ENCODE measurements at regions not wholly inside any gene's neighbourhood (a gene's known extent, or its start where the extent isn't known, plus 50 kb on each side); places are given as distances from the start of the nearest gene placed in this dataset.

DNA sequence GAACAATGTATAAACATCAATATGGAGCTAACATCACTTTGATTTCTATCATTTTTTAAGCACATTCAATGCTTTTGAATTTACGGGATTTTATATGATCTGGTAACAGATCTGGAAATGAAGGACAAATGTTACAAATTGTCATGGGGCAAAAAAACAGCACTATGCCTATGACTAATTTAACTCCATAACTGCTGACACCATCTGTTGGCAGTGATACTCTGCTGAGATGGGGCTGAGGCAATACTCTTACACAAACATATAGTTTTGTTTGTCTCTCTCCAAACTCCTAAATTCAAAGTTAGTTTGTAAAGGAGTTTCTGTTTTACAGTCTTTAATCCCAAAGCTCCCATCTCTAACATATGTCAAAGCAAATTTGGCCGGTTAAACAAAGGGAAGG is 132.5 kb upstream of the FER start:
- no peaks in the 10 kb centered on the region for H3K27me3 Mint-ChIP-seq (ENCODE audit: low read depth)
- TF ChIP-seq, protein P1, sequence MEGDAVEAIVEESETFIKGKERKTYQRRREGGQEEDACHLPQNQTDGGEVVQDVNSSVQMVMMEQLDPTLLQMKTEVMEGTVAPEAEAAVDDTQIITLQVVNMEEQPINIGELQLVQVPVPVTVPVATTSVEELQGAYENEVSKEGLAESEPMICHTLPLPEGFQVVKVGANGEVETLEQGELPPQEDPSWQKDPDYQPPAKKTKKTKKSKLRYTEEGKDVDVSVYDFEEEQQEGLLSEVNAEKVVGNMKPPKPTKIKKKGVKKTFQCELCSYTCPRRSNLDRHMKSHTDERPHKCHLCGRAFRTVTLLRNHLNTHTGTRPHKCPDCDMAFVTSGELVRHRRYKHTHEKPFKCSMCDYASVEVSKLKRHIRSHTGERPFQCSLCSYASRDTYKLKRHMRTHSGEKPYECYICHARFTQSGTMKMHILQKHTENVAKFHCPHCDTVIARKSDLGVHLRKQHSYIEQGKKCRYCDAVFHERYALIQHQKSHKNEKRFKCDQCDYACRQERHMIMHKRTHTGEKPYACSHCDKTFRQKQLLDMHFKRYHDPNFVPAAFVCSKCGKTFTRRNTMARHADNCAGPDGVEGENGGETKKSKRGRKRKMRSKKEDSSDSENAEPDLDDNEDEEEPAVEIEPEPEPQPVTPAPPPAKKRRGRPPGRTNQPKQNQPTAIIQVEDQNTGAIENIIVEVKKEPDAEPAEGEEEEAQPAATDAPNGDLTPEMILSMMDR (conservative IDR thresholded peaks at IDR 0.05): no peak
- H3K27ac Mint-ChIP-seq (ENCODE audit: unreplicated experiment): no peak overlapping the region
- no peak for DNase-seq (ENCODE audit: low read depth, low spot score)
- peaks cover 4% of the 10 kb centered on the region for H3K36me3 Mint-ChIP-seq (ENCODE audit: low read depth)
- peaks cover 4% of the 10 kb centered on the region for H3K9me3 Mint-ChIP-seq
- H3K4me1 Mint-ChIP-seq: no peaks in the 10 kb centered on the region
- H3K4me3 Mint-ChIP-seq: no peak overlapping the region

DNA sequence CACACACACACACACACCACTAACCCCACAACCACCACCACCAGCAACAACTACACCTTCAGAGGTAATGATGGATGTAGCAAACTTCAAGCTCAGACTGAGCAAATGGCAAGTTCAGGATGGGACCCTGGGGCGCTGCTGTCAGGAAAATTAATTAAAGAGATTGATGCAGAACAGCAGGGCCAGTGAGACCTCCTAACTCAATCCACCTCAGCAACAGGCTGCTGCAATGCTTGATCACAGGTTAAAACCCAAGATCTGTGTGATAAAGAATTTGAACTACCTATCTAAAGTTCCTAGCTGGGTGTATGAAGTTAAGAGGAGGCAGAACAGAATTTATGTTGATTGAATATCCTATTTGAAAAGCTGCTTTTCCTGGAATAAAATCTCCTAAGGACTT is 140.3 kb upstream of the FER start:
- peaks cover 6% of the 10 kb centered on the region for H3K36me3 Mint-ChIP-seq (ENCODE audit: low read depth)
- peaks cover 12% of the 10 kb centered on the region for H3K9me3 Mint-ChIP-seq
- DNase-seq (ENCODE audit: low read depth, low spot score): no peak
- H3K4me3 Mint-ChIP-seq: no peak overlapping the region
- no peaks in the 10 kb centered on the region for H3K27me3 Mint-ChIP-seq (ENCODE audit: low read depth)
- TF ChIP-seq, protein P1 (conservative IDR thresholded peaks at IDR 0.05): no peak
- no peaks in the 10 kb centered on the region for H3K4me1 Mint-ChIP-seq
- no peak overlapping the region for H3K27ac Mint-ChIP-seq (ENCODE audit: unreplicated experiment)

DNA sequence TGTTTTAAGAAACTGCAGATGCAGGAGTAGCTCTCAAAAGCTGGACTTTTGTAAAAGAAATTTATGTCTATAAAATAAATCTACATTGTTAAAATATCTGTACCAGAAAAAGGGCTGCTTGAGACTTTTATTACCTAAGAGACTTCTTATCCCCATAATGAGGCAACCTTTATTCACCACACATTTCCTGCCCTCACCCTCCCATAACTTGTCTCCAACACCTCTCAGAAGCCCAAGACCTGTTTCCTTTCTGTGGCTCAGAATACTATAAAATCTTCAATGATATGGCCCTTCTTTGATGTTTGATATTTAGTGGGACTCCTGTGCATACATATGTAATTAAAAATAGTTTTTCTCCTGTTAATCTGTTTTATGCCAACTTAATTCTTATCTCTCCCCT is 141.5 kb upstream of the FER start:
- H3K36me3 Mint-ChIP-seq (ENCODE audit: low read depth): peaks cover 6% of the 10 kb centered on the region
- DNase-seq (ENCODE audit: low read depth, low spot score): no peak
- no peaks in the 10 kb centered on the region for H3K4me1 Mint-ChIP-seq
- no peaks in the 10 kb centered on the region for H3K27me3 Mint-ChIP-seq (ENCODE audit: low read depth)
- H3K9me3 Mint-ChIP-seq: peaks cover 9% of the 10 kb centered on the region
- no peak overlapping the region for H3K27ac Mint-ChIP-seq (ENCODE audit: unreplicated experiment)
- TF ChIP-seq, protein P1 (conservative IDR thresholded peaks at IDR 0.05): no peak
- H3K4me3 Mint-ChIP-seq: no peak overlapping the region

DNA sequence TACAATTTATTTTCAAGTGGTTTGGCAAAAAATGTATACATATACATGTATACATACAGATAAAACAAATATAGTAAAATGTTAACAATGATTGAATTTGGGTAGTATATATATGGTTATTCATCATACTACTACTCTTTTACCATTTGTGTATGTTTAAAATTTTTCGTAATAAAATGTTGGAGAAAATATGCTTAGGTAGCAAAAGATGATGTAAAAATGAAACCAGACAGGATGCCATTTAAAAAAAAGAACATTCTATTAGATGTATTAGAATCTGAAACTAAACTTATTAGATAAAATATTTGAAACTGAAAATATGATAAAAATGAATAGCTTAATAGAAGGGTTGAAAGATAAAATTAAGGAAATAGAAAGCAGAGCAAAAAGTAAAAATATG is 144.9 kb upstream of the FER start:
- no peaks in the 10 kb centered on the region for H3K4me1 Mint-ChIP-seq
- DNase-seq (ENCODE audit: low read depth, low spot score): no peak
- H3K36me3 Mint-ChIP-seq (ENCODE audit: low read depth): no peaks in the 10 kb centered on the region
- H3K4me3 Mint-ChIP-seq: no peak overlapping the region
- no peaks in the 10 kb centered on the region for H3K9me3 Mint-ChIP-seq
- H3K27me3 Mint-ChIP-seq (ENCODE audit: low read depth): no peaks in the 10 kb centered on the region
- H3K27ac Mint-ChIP-seq (ENCODE audit: unreplicated experiment): no peak overlapping the region
- TF ChIP-seq, protein P1 (conservative IDR thresholded peaks at IDR 0.05): no peak

DNA sequence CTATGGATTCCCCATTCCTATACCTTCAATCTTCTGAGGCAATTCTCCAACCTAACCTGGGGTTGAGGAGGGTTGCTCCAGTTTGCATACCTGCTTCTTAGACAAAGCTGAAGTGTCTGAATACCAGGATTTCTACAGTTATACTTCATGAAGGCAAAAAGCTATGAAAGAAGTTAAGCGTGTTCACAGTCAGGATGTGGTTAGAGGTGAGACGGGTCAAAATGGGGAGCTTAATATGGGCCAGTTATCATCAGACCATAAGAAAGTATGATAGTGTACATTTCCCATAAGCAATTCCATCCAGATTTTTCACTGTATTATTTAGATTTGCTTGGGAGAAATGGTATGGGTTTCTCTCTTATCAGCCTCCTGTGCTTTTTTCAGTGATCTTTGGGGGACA is 156.9 kb upstream of the FER start:
- Mint-ChIP-seq H3K27me3 (ENCODE audit: low read depth) (no peaks in the 10 kb centered on the region), H3K27ac (ENCODE audit: unreplicated experiment) (no peak overlapping the region), H3K36me3 (ENCODE audit: low read depth) (no peaks in the 10 kb centered on the region), H3K9me3 (peaks cover 5% of the 10 kb centered on the region), H3K4me3 (no peak overlapping the region), H3K4me1 (no peaks in the 10 kb centered on the region)
- TF ChIP-seq, protein P1 (conservative IDR thresholded peaks at IDR 0.05): no peak
- DNase-seq (ENCODE audit: low read depth, low spot score): no peak

DNA sequence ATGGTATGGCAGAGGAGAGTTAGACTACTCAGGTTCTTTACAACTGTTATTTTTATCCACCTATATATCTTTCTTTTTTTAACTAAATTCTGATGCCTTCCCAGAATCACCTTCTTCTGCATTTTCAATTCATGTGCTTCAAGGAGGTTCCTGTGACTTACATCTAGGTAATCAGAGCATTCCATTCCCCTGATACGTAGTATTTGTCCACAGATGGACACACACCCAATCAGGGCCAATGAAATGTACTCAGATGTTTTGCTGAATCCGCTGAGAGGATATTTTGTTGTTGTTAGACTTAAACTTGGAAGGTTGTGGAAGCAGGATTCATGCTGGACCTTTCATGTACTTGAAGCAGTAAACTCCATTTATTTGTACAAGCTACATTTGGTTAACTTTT is 159.4 kb upstream of the FER start:
- Mint-ChIP-seq H3K36me3 (ENCODE audit: low read depth) (no peaks in the 10 kb centered on the region), H3K27me3 (ENCODE audit: low read depth) (no peaks in the 10 kb centered on the region), H3K27ac (ENCODE audit: unreplicated experiment) (no peak overlapping the region), H3K9me3 (peaks cover 2% of the 10 kb centered on the region), H3K4me1 (no peaks in the 10 kb centered on the region), H3K4me3 (no peak overlapping the region)
- no peak for DNase-seq (ENCODE audit: low read depth, low spot score)
- TF ChIP-seq, protein P1 (conservative IDR thresholded peaks at IDR 0.05): no peak

All from neural crest cell (in vitro differentiated cells).